GM12892 (cell line): ENCODE measurements at regions not wholly inside any gene's neighbourhood (a gene's known extent, or its start where the extent isn't known, plus 50 kb on each side); places are given as distances from the start of the nearest gene placed in this dataset.

ENCODE experiments used
- POLR2AphosphoS5 ChIP-seq: IDR thresholded peaks from 2 replicates; pipeline ENCODE4 v1.6.1; 2011; ENCODE audit warnings: low read depth, low read length, control low read depth
- TAF1 ChIP-seq: IDR thresholded peaks from 2 replicates; pipeline ENCODE4 v1.6.1; 2011; ENCODE audit warnings: low read depth, mild to moderate bottlenecking, control low read depth, low read length, borderline replicate concordance

DNA sequence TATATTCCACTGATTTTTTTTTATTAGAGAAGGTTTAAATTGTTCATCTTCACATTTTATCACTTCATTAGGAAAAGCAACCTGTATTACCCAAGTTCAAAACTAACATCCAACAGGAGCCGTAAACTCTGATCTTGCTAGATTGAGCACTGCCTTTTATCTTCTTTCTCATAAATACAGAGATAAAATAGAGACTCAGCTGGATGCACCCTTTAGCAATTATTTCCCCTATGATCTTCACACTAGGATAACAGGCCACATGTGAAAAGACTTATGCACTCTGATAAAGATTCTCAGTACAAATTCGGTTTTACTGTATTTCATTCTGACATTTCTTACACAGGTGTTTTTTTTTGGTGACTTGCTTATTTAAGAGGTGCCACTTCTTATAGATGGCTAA lies 2438.2 kb upstream of the PCDH20 start:
- no peak for TF ChIP-seq POLR2AphosphoS5
- no peak for TF ChIP-seq TAF1
